HepG2 (cell line): ENCODE measurements at regions not wholly inside any gene's neighbourhood (a gene's known extent, or its start where the extent isn't known, plus 50 kb on each side); places are given as distances from the start of the nearest gene placed in this dataset.
"Not testable (repeated sequence)": the region's sequence is repeated elsewhere in the genome, so short reads cannot be mapped to it uniquely, and the experiment has no call there.

ENCODE experiments used
- ATAC-seq: fragments of 200-7000 bp; cut with Tn5 transposase; 3 replicates; pipeline ENCODE4 v1.9.1; 2020; ENCODE audit warnings: mild to moderate bottlenecking, moderate library complexity
- BruUV-seq: library from RNA; stranded (reverse); fragments of 400-500 nt; replicated peaks from 2 replicates; lab custom pipeline; 2021; lab: Mats Ljungman, UMichigan
- CTCF ChIA-PET: fragments of 300-600 bp; formaldehyde crosslinking; extraction: SDS; loops from one replicate; lab custom pipeline; 2021; ENCODE audit warnings: low total read pairs, inconsistent platforms, low intra/inter-chr PET ratio; lab: Yijun Ruan, JAX
- POLR2A ChIA-PET: fragments of 350-600 bp; sonication (Branson Sonifier 250); formaldehyde crosslinking; loops from one replicate; lab custom pipeline; 2020; ENCODE audit warnings: antibody characterized with exemption, inconsistent platforms; lab: Yijun Ruan, JAX
- DNase-seq: peaks from one replicate; pipeline ENCODE4 v3.0.0-alpha.2; 2015; ENCODE audit warnings: low spot score
- FAIRE-seq: peaks from 3 replicates; lab custom pipeline; 2011; peaks lifted over from hg19 to GRCh38; lab: Jason Lieb, UNC
- H2AFZ ChIP-seq: one replicate; pipeline ENCODE4 v1.6.1; 2011; ENCODE audit warnings: low read length, inconsistent platforms
- H3K27ac ChIP-seq: fragments of 300-600 bp; 3 replicates; pipeline ENCODE4 v1.8.0; 2011; ENCODE audit warnings: mixed run types, mild to moderate bottlenecking, mixed read lengths, low read length, inconsistent platforms; ENCODE audit not compliant: insufficient read depth; ENCODE audit errors: extremely low read length
- H3K27me3 ChIP-seq, 2 experiments: fragments of 200-600 bp in 1 of 2; 2 replicates in 1 of 2; 3 replicates in 1 of 2; pipeline versions ENCODE4 v1.6.0 to v1.8.0; 2011; ENCODE audit warnings: low read length in 2 of 2, mild to moderate bottlenecking in 2 of 2, moderate library complexity in 2 of 2, inconsistent platforms in 1 of 2; ENCODE audit not compliant: insufficient read depth in 2 of 2, control insufficient read depth in 1 of 2
- H3K36me3 ChIP-seq, 2 experiments: fragments of 200-600 bp in 1 of 2; replicated peaks in 1 of 2; 2 replicates in 1 of 2; 3 replicates in 1 of 2; pipeline versions ENCODE4 v1.5.1 to v1.8.0; 2011; ENCODE audit warnings: low read length in 2 of 2, inconsistent platforms in 1 of 2; ENCODE audit not compliant: insufficient read depth in 2 of 2, control insufficient read depth in 1 of 2
- H3K4me1 ChIP-seq: 2 replicates; pipeline ENCODE4 v1.5.1; 2012; ENCODE audit warnings: low read length, inconsistent platforms; ENCODE audit not compliant: insufficient read depth
- H3K4me2 ChIP-seq: 2 replicates; pipeline ENCODE4 v1.6.0; 2011; ENCODE audit warnings: low read depth, low read length, inconsistent platforms
- H3K4me3 ChIP-seq, 3 experiments: fragments of 200-600 bp in 1 of 3; sonication (generic), shearing (Covaris generic) in 1 of 3; replicated peaks in 1 of 3; 2 replicates each; pipeline ENCODE4 v1.5.1; 2011 to 2016; ENCODE audit warnings: low read length in 3 of 3, inconsistent platforms in 2 of 3, low read depth in 2 of 3, mild to moderate bottlenecking in 2 of 3, control low read depth in 1 of 3, mixed read lengths in 1 of 3; ENCODE audit not compliant: insufficient read depth in 1 of 3
- H3K79me2 ChIP-seq: one replicate; pipeline ENCODE4 v1.6.1; 2011; ENCODE audit warnings: low read length, inconsistent platforms; ENCODE audit not compliant: insufficient read depth
- H3K9ac ChIP-seq: 2 replicates; pipeline ENCODE4 v1.6.0; 2011; ENCODE audit warnings: mild to moderate bottlenecking, low read depth, low read length, inconsistent platforms; ENCODE audit not compliant: insufficient read depth
- H3K9me3 ChIP-seq: 2 replicates; pipeline ENCODE4 v1.5.1; 2012; ENCODE audit warnings: mild to moderate bottlenecking, low read length
- H4K20me1 ChIP-seq: 2 replicates; pipeline ENCODE4 v1.6.0; 2011; ENCODE audit warnings: inconsistent platforms, mild to moderate bottlenecking, low read length, moderate library complexity; ENCODE audit not compliant: insufficient read depth
- MXD4 ChIP-seq: IDR thresholded peaks from 2 replicates; pipeline ENCODE4 v1.6.1; 2016; ENCODE audit warnings: mild to moderate bottlenecking, missing biosample characterization, missing genetic modification reagents
- SOX6 ChIP-seq, 2 experiments: fragments of 450-650 bp in 1 of 2; sonication (generic) in 1 of 2; formaldehyde crosslinking in 1 of 2; IDR thresholded peaks; 2 replicates each; pipeline versions ENCODE4 v1.4.0 to v1.6.1; 2017 to 2020; ENCODE audit warnings: antibody characterized with exemption in 1 of 2, mild to moderate bottlenecking in 1 of 2, missing genetic modification reagents in 1 of 2
- SP1 ChIP-seq, 2 experiments: fragments of 450-650 bp in 1 of 2; sonication (generic) in 1 of 2; formaldehyde crosslinking in 1 of 2; IDR thresholded peaks; 2 replicates each; pipeline versions ENCODE4 v1.4.0 to v1.6.1; 2016 to 2020; ENCODE audit warnings: missing genetic modification reagents in 1 of 2
- ZMAT3 ChIP-seq: sonication (generic); formaldehyde crosslinking; conservative IDR thresholded peaks from 2 replicates; pipeline ENCODE4 v1.7.0; 2021; ENCODE audit warnings: missing genetic modification reagents
- WGBS: methylation state at CpG from one replicate; pipeline ENCODE4 v1.1.6; 2017; ENCODE audit warnings: low lambda C conversion rate; 5-methylcytosine and 5-hydroxymethylcytosine counted together
- in situ Hi-C: cut with HindIII; loops from 2 replicates; pipeline ENCODE4 v1.10.0; 2017; ENCODE audit warnings: low pct_unique_long_range_greater_than_20kb; ENCODE audit not compliant: extremely low pct_ligation_motif_present
- intact Hi-C: fragments of 100-400 bp; cut with micrococcal nuclease; formaldehyde crosslinking; loops from one replicate; pipeline ENCODE4 v1.10.0; 2022; ENCODE audit not compliant: unreplicated experiment
- TF ChIP-seq, protein P1 (sequence below): sonication (generic); formaldehyde crosslinking; IDR thresholded peaks from 2 replicates; pipeline ENCODE4 v1.5.1; 2020; ENCODE audit warnings: mild to moderate bottlenecking, missing genetic modification reagents

- CTCF ChIA-PET, in situ Hi-C loops, H3K9ac ChIP-seq, ATAC-seq, H3K4me3 ChIP-seq, H3K4me1 ChIP-seq, intact Hi-C loops, BruUV-seq, FAIRE-seq, H3K27ac ChIP-seq, H3K27me3 ChIP-seq, H3K4me2 ChIP-seq, H3K36me3 ChIP-seq, DNase-seq, H3K79me2 ChIP-seq, POLR2A ChIA-PET, H4K20me1 ChIP-seq, H3K9me3 ChIP-seq, H2AFZ ChIP-seq: not testable (repeated sequence)
- WGBS, result 42% methylated on average over 24 of the region's 28 CpGs
Measured at GRCh38 chr12:131328861-131329845, 375.4 kb downstream of the ADGRD1 start.

DNA sequence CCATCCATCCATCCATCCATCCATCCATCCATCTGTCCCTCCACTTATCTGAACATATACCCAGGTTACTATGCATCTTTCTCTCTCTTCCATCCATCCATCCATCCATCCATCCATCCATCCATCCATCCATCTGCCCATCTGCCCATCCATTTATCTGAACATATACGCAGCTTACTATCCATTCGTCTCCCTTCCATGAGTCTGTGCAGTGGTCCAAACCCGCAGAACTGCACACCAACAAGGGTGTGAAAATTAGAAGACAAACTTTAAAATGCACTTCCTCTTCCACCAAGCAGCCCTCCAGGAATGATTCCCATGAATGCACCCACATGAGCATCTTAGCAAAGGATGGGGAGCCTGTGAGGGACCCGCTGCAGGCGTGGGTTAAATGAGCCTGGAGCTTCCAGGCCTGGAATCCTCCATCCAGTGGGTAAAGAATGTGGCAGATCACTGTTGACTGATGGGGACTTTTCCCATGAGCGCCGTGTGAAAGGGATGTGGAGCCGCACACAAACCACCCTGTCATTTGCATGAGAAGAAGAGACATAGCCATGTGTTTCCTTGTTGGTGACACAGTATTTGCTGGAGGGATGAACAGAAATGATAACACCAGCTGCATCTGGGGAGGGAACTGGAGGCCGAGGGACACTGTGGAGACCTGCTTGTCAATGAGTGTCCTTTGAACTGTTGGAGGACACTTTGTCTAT lies 376.6 kb downstream of the ADGRD1 start:
- ChIA-PET CTCF (no interaction called here), POLR2A (no interaction called here)
- no peaks in the 10 kb centered on the region for H4K20me1 ChIP-seq
- BruUV-seq, result no TSS peak
- H3K4me1 ChIP-seq, result no peaks in the 10 kb centered on the region
- no peak overlapping the region for H3K9ac ChIP-seq
- no peak for DNase-seq
- intact Hi-C loops, result no loop called here
- no peaks in the 10 kb centered on the region for H3K36me3 ChIP-seq
- 0 out of 5 replicates have a peak, but pooled peaks cover 0 to 5% of the 10 kb centered on the region in 2 experiments for H3K27me3 ChIP-seq
- no peak for FAIRE-seq
- no peak overlapping the region for H3K4me3 ChIP-seq
- in situ Hi-C loops, result no loop called here
- no peak overlapping the region for H3K27ac ChIP-seq
- H3K9me3 ChIP-seq, result no peaks in the 10 kb centered on the region
- no peak overlapping the region for H2AFZ ChIP-seq
- 22% methylated on average over 9 of the region's 9 CpGs for WGBS
- no peak overlapping the region for H3K4me2 ChIP-seq
- no peaks in the 10 kb centered on the region for H3K79me2 ChIP-seq
- ATAC-seq, result no peak
- TF ChIP-seq ZMAT3 (CRISPR knock-in tag), result no peak
- TF ChIP-seq SOX6 (IDR thresholded peaks at IDR 0.05), result no peak
- TF ChIP-seq SOX6 (CRISPR knock-in tag; IDR thresholded peaks at IDR 0.05), result no peak
- TF ChIP-seq MXD4 (CRISPR knock-in tag), result no peak
- TF ChIP-seq, protein P1, sequence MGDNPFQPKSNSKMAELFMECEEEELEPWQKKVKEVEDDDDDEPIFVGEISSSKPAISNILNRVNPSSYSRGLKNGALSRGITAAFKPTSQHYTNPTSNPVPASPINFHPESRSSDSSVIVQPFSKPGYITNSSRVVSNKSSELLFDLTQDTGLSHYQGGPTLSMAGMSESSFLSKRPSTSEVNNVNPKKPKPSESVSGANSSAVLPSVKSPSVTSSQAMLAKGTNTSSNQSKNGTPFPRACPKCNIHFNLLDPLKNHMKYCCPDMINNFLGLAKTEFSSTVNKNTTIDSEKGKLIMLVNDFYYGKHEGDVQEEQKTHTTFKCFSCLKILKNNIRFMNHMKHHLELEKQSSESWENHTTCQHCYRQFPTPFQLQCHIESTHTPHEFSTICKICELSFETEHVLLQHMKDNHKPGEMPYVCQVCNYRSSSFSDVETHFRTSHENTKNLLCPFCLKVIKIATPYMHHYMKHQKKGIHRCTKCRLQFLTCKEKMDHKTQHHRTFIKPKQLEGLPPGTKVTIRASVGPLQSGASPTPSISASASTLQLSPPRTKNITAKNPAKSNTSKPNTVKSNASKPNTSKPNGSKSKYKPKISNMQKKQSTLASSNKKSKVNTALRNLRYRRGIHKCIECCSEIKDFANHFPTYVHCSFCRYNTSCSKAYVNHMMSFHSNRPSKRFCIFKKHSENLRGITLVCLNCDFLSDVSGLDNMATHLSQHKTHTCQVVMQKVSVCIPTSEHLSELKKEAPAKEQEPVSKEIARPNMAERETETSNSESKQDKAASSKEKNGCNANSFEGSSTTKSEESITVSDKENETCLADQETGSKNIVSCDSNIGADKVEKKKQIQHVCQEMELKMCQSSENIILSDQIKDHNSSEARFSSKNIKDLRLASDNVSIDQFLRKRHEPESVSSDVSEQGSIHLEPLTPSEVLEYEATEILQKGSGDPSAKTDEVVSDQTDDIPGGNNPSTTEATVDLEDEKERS, result no peak
- no peak for TF ChIP-seq SP1 (IDR thresholded peaks at IDR 0.05)
- no peak for TF ChIP-seq SP1 (CRISPR knock-in tag; IDR thresholded peaks at IDR 0.05)
